Fibroblast of lung (primary cell): ENCODE measurements at regions not wholly inside any gene's neighbourhood (a gene's known extent, or its start where the extent isn't known, plus 50 kb on each side); places are given as distances from the start of the nearest gene placed in this dataset.

Source experiments
- DNase-seq, 2 donors: peaks; one replicate each; pipeline versions ENCODE4 v3.0.0 to v3.0.0-alpha.2; 2010; ENCODE audit warnings: low read depth in 2 of 2
- H2AFZ ChIP-seq: 2 replicates; pipeline ENCODE4 v1.5.1; 2012; ENCODE audit warnings: low read length, control low read depth, inconsistent platforms
- H3K27ac ChIP-seq: 2 replicates; pipeline ENCODE4 v1.5.1; 2011; ENCODE audit warnings: low read length, control low read depth; ENCODE audit not compliant: insufficient read depth
- H3K27me3 ChIP-seq: 2 replicates; pipeline ENCODE4 v1.5.1; 2011; ENCODE audit warnings: mild to moderate bottlenecking, low read length; ENCODE audit not compliant: control insufficient read depth, insufficient read depth
- H3K36me3 ChIP-seq: 2 replicates; pipeline ENCODE4 v1.5.1; 2011; ENCODE audit warnings: low read length; ENCODE audit not compliant: control insufficient read depth, insufficient read depth
- H3K4me1 ChIP-seq: 2 replicates; pipeline ENCODE4 v1.5.1; 2011; ENCODE audit warnings: low read length; ENCODE audit not compliant: control insufficient read depth, insufficient read depth; ENCODE audit errors: extremely low read depth
- H3K4me2 ChIP-seq: 2 replicates; pipeline ENCODE4 v1.5.1; 2011; ENCODE audit warnings: low read length, control low read depth; ENCODE audit not compliant: insufficient read depth; ENCODE audit errors: extremely low read depth
- H3K4me3 ChIP-seq, 4 experiments: fragments of 200-600 bp in 1 of 4; sonication (generic) in 1 of 4; replicated peaks in 1 of 4; 2 replicates each; pipeline ENCODE4 v1.5.1; 2011 to 2016; ENCODE audit warnings: low read length in 4 of 4, low read depth in 3 of 4, mild to moderate bottlenecking in 3 of 4, control low read depth in 2 of 4, inconsistent platforms in 1 of 4, mixed read lengths in 1 of 4; ENCODE audit not compliant: insufficient read depth in 1 of 4; ENCODE audit errors: control extremely low read depth in 1 of 4
- H3K79me2 ChIP-seq: 2 replicates; pipeline ENCODE4 v1.5.1; 2012; ENCODE audit warnings: mild to moderate bottlenecking, low read length, inconsistent platforms; ENCODE audit not compliant: control insufficient read depth, insufficient read depth
- H3K9ac ChIP-seq: 2 replicates; pipeline ENCODE4 v1.5.1; 2011; ENCODE audit warnings: mild to moderate bottlenecking, low read length, control low read depth; ENCODE audit not compliant: insufficient read depth
- H3K9me3 ChIP-seq: 2 replicates; pipeline ENCODE4 v1.5.1; 2012; ENCODE audit warnings: low read depth, low read length; ENCODE audit not compliant: control insufficient read depth, insufficient read depth
- H4K20me1 ChIP-seq: 2 replicates; pipeline ENCODE4 v1.5.1; 2011; ENCODE audit warnings: low read length; ENCODE audit not compliant: control insufficient read depth, insufficient read depth; ENCODE audit errors: extremely low read depth
- EZH2 ChIP-seq: IDR thresholded peaks from 2 replicates; pipeline ENCODE4 v1.5.1; 2012; ENCODE audit warnings: low read length, control low read depth, mild to moderate bottlenecking; ENCODE audit errors: missing control alignments
- TF ChIP-seq, protein P1 (sequence below), 2 donors: IDR thresholded peaks in 1 of 2; conservative IDR thresholded peaks in 1 of 2; 1 replicate in 1 of 2; 2 replicates in 1 of 2; pipeline ENCODE4 v1.5.1; 2011 to 2012; ENCODE audit warnings: low read length in 2 of 2, control low read depth in 1 of 2, inconsistent platforms in 1 of 2, low read depth in 1 of 2, mild to moderate bottlenecking in 1 of 2

- no peak for TF ChIP-seq EZH2
- TF ChIP-seq, protein P1, sequence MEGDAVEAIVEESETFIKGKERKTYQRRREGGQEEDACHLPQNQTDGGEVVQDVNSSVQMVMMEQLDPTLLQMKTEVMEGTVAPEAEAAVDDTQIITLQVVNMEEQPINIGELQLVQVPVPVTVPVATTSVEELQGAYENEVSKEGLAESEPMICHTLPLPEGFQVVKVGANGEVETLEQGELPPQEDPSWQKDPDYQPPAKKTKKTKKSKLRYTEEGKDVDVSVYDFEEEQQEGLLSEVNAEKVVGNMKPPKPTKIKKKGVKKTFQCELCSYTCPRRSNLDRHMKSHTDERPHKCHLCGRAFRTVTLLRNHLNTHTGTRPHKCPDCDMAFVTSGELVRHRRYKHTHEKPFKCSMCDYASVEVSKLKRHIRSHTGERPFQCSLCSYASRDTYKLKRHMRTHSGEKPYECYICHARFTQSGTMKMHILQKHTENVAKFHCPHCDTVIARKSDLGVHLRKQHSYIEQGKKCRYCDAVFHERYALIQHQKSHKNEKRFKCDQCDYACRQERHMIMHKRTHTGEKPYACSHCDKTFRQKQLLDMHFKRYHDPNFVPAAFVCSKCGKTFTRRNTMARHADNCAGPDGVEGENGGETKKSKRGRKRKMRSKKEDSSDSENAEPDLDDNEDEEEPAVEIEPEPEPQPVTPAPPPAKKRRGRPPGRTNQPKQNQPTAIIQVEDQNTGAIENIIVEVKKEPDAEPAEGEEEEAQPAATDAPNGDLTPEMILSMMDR (conservative IDR thresholded peaks at IDR 0.05 in 1 of 2, IDR thresholded peaks at IDR 0.05 in 1 of 2; ENCODE audit: low read depth in 1 of 2, low read length in 2 of 2), result no peak
These were observed 108.3 kb upstream of the TOP1 start for GRCh38 chr20:40920291-40920690.

GRCh38 chr20:40922865-40923264, 105.8 kb upstream of the TOP1 start:
- Histone ChIP-seq H3K27me3 (no peaks in the 10 kb centered on the region), H3K9ac (no peak overlapping the region), H3K27ac (no peak overlapping the region), H3K9me3 (no peaks in the 10 kb centered on the region), H4K20me1 (no peaks in the 10 kb centered on the region), H2AFZ (no peak overlapping the region), H3K4me2 (no peak overlapping the region), H3K4me3 (no peak overlapping the region), H3K79me2 (no peaks in the 10 kb centered on the region), H3K4me1 (no peaks in the 10 kb centered on the region), H3K36me3 (no peaks in the 10 kb centered on the region)
- TF ChIP-seq, protein P1 (conservative IDR thresholded peaks at IDR 0.05 in 1 of 2, IDR thresholded peaks at IDR 0.05 in 1 of 2; ENCODE audit: low read depth in 1 of 2, low read length in 2 of 2), result no peak
- TF ChIP-seq EZH2, result no peak
- DNase-seq, result no peak

More at GRCh38 chr20:40920291-40920690, 108.3 kb upstream of the TOP1 start:
- no peaks in the 10 kb centered on the region for H3K79me2 ChIP-seq
- no peak overlapping the region for H3K4me2 ChIP-seq
- no peaks in the 10 kb centered on the region for H3K9me3 ChIP-seq
- H3K27me3 ChIP-seq, result no peaks in the 10 kb centered on the region
- no peaks in the 10 kb centered on the region for H3K4me1 ChIP-seq
- no peak for DNase-seq
- H3K9ac ChIP-seq, result no peak overlapping the region
- no peaks in the 10 kb centered on the region for H3K36me3 ChIP-seq
- no peaks in the 10 kb centered on the region for H4K20me1 ChIP-seq
- no peak overlapping the region for H2AFZ ChIP-seq
- no peak overlapping the region for H3K27ac ChIP-seq
- no peak overlapping the region for H3K4me3 ChIP-seq

- H3K27ac ChIP-seq, result no peak overlapping the region
- no peak overlapping the region for H2AFZ ChIP-seq
- no peak overlapping the region for H3K4me3 ChIP-seq
- TF ChIP-seq EZH2, result no peak
- TF ChIP-seq, protein P1 (conservative IDR thresholded peaks at IDR 0.05 in 1 of 2, IDR thresholded peaks at IDR 0.05 in 1 of 2; ENCODE audit: low read depth in 1 of 2, low read length in 2 of 2), result no peak
- no peaks in the 10 kb centered on the region for H3K4me1 ChIP-seq
- H3K79me2 ChIP-seq, result no peaks in the 10 kb centered on the region
- no peak overlapping the region for H3K4me2 ChIP-seq
- no peaks in the 10 kb centered on the region for H3K27me3 ChIP-seq
- H3K9me3 ChIP-seq, result no peaks in the 10 kb centered on the region
- no peaks in the 10 kb centered on the region for H4K20me1 ChIP-seq
- no peak overlapping the region for H3K9ac ChIP-seq
- H3K36me3 ChIP-seq, result no peaks in the 10 kb centered on the region
- DNase-seq, result no peak
These were observed 102.7 kb upstream of the TOP1 start for GRCh38 chr20:40925829-40926510.
